ENCODE measurements at regions not wholly inside any gene's neighbourhood (a gene's known extent, or its start where the extent isn't known, plus 50 kb on each side); places are given as distances from the start of the nearest gene placed in this dataset.

GRCh38 chr12:86600664-86601231 is 344.6 kb upstream of the MGAT4C start:
- no peak overlapping the region for H3K9ac ChIP-seq
- no peak overlapping the region for H3K27ac ChIP-seq
- no peaks in the 10 kb centered on the region for H3K4me1 ChIP-seq
- TF ChIP-seq CTCF (IDR thresholded peaks at IDR 0.05) = no peak
- H3K27me3 ChIP-seq (ENCODE audit: control insufficient read depth, insufficient read depth, low read length) = no peaks in the 10 kb centered on the region
- no peaks in the 10 kb centered on the region for H3K79me2 ChIP-seq
- H3K4me3 ChIP-seq (ENCODE audit: low read depth, low read length) = no peak overlapping the region
- no peaks in the 10 kb centered on the region for H3K9me3 ChIP-seq (ENCODE audit: control insufficient read depth, low read length)
- no peaks in the 10 kb centered on the region for H3K36me3 ChIP-seq (ENCODE audit: control insufficient read depth, insufficient read depth, low read length)
- H3K4me2 ChIP-seq (ENCODE audit: low read length) = no peak overlapping the region
- H2AFZ ChIP-seq = no peak overlapping the region

GRCh38 chr12:86597431-86597830 is 341.2 kb upstream of the MGAT4C start:
- no peaks in the 10 kb centered on the region for H3K4me1 ChIP-seq
- TF ChIP-seq CTCF (IDR thresholded peaks at IDR 0.05) = no peak
- no peak overlapping the region for H3K9ac ChIP-seq
- no peak overlapping the region for H3K4me3 ChIP-seq (ENCODE audit: low read depth, low read length)
- H3K79me2 ChIP-seq = no peaks in the 10 kb centered on the region
- H2AFZ ChIP-seq = no peak overlapping the region
- H3K27ac ChIP-seq = no peak overlapping the region
- H3K9me3 ChIP-seq (ENCODE audit: control insufficient read depth, low read length) = no peaks in the 10 kb centered on the region
- no peaks in the 10 kb centered on the region for H3K36me3 ChIP-seq (ENCODE audit: control insufficient read depth, insufficient read depth, low read length)
- no peaks in the 10 kb centered on the region for H3K27me3 ChIP-seq (ENCODE audit: control insufficient read depth, insufficient read depth, low read length)
- H3K4me2 ChIP-seq (ENCODE audit: low read length) = no peak overlapping the region

DNA sequence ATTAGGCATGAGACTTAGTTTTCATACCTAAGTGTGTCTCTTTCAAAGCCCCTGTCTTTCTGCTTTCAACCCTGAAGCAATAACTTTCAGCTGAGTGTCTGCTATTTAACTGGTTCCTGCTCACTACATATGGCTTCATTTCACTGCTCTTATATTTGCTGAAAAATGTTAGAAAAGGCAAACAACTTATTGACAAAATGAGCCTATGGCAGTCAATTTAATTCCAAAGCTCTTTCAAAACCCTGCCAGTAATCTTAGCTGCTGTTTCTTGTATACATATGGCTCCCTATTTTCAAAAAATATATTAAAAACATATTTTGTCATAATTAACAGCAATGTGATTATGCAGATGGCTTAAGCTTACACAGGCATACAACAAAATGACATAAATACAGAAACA is 334.1 kb upstream of the MGAT4C start:
- Histone ChIP-seq H3K27me3 (ENCODE audit: control insufficient read depth, insufficient read depth, low read length) (no peaks in the 10 kb centered on the region), H3K4me3 (ENCODE audit: low read depth, low read length) (no peak overlapping the region), H3K27ac (no peak overlapping the region), H3K9ac (no peak overlapping the region), H3K9me3 (ENCODE audit: control insufficient read depth, low read length) (no peaks in the 10 kb centered on the region), H3K36me3 (ENCODE audit: control insufficient read depth, insufficient read depth, low read length) (no peaks in the 10 kb centered on the region), H3K4me1 (no peaks in the 10 kb centered on the region), H3K79me2 (no peaks in the 10 kb centered on the region), H3K4me2 (ENCODE audit: low read length) (no peak overlapping the region), H2AFZ (no peak overlapping the region)
- no peak for TF ChIP-seq CTCF (IDR thresholded peaks at IDR 0.05)

GRCh38 chr12:86574143-86574542 is 318.0 kb upstream of the MGAT4C start:
- Histone ChIP-seq H3K9ac (no peak overlapping the region), H3K36me3 (ENCODE audit: control insufficient read depth, insufficient read depth, low read length) (no peaks in the 10 kb centered on the region), H3K79me2 (no peaks in the 10 kb centered on the region), H3K4me2 (ENCODE audit: low read length) (no peak overlapping the region), H3K4me3 (ENCODE audit: low read depth, low read length) (no peak overlapping the region), H3K4me1 (no peaks in the 10 kb centered on the region), H3K27me3 (ENCODE audit: control insufficient read depth, insufficient read depth, low read length) (no peaks in the 10 kb centered on the region), H3K27ac (no peak overlapping the region), H2AFZ (no peak overlapping the region), H3K9me3 (ENCODE audit: control insufficient read depth, low read length) (no peaks in the 10 kb centered on the region)
- TF ChIP-seq CTCF (IDR thresholded peaks at IDR 0.05) = no peak

DNA sequence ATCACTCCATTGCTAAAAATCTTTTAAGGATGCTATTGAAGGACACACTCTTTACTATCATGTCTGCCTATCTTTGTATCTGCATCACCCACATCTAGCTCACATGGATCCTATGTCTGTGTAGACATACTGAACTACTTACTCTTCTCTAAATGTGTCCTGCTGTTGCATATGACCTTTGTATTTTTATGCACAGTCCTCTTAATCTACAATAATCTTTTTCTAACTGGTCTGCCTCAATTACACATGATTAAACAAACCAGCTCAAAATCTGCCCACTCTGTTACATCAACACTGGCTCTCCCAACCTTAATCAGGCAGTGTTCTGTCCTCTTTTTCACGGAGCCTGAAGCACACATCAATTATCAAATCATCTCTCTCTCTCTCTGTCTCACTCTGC is 316.3 kb upstream of the MGAT4C start:
- H3K79me2 ChIP-seq = no peaks in the 10 kb centered on the region
- no peaks in the 10 kb centered on the region for H3K36me3 ChIP-seq (ENCODE audit: control insufficient read depth, insufficient read depth, low read length)
- H3K4me1 ChIP-seq = no peaks in the 10 kb centered on the region
- no peak overlapping the region for H2AFZ ChIP-seq
- no peak for TF ChIP-seq CTCF (IDR thresholded peaks at IDR 0.05)
- H3K9me3 ChIP-seq (ENCODE audit: control insufficient read depth, low read length) = no peaks in the 10 kb centered on the region
- no peaks in the 10 kb centered on the region for H3K27me3 ChIP-seq (ENCODE audit: control insufficient read depth, insufficient read depth, low read length)
- H3K27ac ChIP-seq = no peak overlapping the region
- H3K4me3 ChIP-seq (ENCODE audit: low read depth, low read length) = no peak overlapping the region
- H3K4me2 ChIP-seq (ENCODE audit: low read length) = no peak overlapping the region
- no peak overlapping the region for H3K9ac ChIP-seq

Data from parathyroid adenoma (tissue), 2 donors.